GM21723 (cell line): ENCODE measurements at regions not wholly inside any gene's neighbourhood (a gene's known extent, or its start where the extent isn't known, plus 50 kb on each side); places are given as distances from the start of the nearest gene placed in this dataset.

ENCODE experiments used
- ATAC-seq: cut with Tn5 transposase; IDR thresholded peaks from one replicate; pipeline ENCODE4 v1.9.1; 2021; ENCODE audit warnings: mild to moderate bottlenecking, moderate library complexity; ENCODE audit not compliant: unreplicated experiment

DNA sequence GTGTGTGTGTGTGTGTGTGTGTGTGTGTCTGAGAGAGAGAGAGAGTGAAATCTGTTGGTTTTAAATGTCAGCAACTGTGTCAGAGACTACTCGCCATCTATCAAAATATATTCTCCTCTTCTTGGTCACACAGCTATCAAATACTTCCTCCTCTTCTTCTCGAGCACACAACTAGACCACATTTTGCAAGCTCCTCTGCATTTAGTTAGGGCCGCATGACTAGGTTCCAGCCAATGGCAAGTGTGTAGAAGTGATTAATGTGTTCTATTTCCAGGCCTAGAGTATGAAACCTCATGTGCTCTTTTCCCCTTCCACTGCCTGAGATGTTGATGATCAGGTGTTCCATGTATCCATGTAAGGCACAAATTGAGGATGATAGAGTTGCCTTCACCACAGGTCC is 278.5 kb upstream of the MARCKS start:
- no peak for ATAC-seq

DNA sequence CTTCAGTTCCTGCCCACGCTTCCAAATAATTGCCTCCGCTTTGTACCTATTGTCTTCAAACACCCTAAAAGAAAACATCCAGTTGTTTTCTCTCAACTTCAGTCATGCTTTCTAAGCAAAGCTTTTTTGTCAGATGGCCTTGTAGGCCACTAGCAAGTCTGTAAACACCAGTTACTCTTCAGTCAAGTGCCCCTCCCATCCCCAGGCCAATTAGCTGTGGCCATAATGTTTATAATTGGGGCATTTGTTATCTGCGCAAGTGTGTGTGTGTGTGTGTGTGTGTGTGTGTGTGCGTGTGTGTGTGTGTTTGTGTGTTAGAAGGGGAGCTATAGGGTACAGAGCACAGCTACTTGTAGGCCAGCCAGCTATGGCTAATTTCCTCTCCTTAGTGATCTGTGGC is 272.4 kb upstream of the MARCKS start:
- no peak for ATAC-seq

DNA sequence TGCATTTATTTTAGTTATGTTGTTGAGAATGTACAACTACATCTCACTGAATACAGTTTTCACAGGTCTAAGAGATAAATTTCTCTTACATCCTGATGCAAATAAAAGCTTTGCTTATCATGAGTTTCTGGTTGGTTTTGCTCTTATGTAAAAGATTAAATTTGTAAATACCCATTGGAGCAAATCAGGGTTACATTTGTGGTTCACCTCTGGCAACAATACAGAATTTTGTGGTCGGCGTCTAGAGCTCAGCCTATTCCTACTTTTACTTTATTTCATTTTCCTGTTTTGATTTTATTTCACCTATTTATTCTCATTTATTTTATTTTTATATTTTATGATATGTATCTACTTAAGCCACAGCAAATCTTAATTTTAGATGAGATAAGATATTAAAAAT is 271.9 kb upstream of the MARCKS start:
- no peak for ATAC-seq

- ATAC-seq: no peak
Measured at GRCh38 chr6:113586413-113587077, 270.6 kb upstream of the MARCKS start.

DNA sequence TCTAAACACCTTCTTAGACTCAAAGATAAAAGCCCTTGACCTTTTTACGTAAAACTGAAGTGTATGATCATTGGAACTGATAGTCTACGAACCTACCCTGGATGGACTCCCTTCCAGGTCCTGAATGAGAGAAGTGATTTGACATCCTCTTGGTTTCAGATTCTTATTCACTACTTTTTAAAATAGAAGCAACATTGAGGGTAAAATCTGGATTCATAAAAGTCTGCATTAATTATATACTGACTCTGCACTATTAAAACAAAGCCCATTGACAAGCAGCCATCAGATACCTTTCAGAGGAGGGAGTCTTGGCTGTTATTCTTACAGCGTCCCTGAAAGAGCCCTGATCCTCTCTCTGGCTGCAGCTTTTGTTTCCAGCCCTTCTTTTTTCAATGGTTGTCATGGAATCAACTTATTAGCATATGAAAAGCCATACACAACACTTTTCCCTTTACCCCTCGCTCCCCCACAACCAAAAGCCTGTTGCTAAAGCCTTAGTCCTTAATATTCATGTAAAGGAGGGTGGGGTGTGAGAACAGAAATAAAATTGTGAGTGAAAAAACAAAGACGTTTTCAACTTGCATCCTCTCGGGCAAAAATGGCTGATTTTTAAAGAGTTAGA is 270.0 kb upstream of the MARCKS start:
- no peak for ATAC-seq

DNA sequence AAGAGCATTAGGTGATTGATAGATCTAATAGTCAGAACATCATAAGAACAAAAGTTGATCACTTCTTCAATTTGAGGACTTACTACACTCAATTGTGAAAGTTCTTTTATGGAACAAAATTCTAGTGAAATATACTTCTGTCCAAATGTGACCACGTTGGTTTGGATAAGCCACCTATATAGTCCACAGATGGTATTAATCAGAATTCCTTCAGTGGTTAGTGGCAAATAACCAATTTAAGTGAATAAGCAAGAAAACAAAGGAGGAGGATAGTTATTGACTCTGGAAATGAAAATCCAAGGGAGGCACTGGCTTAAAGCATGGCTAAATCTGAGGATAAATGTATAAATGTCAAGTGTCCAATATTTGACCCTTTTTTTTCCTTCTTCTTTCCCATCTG is 268.5 kb upstream of the MARCKS start:
- ATAC-seq: no peak

DNA sequence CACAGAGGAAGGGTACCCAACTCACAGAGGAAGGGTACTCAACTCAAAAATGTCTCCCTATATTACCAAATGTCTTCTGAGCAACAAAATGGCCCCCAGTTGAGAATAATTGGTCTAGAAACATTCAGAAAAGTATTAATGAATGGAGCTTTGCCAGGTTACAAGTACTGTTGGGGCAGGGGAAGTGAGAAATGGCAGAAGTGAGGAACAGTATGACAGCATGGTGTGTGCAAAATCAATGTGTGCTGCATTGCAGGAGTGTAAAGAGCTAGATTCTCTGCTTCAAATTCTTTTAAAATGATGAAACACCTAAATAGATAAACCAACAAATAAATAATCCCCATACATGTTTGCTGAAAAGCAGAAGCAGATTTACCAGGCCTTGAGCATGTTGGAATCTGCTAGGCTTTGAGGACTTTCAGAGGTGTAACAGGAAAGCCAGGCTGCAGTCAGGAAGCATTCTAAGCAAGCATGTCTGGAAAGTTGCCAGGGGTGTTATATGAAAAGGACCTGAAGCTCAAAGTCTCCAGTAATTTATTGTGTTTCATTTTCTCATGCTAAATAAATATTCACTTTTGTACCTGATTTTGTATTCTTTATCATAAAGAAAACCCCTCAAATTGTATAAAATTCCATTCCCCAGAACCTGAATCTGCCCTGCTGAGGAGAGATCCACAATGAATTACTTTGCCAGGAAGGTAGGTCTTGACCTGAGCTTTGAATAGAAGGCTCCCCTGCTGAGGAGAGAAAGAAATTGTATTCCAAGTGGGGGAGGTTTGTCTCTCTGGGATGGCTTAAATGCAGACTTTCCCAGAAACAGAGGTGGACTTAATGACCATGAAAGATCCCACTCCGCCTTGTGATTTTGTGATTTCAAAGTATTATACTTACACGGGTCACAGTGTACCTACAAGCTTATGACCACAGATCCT is 265.0 kb upstream of the MARCKS start:
- peak; percentile 58 for ATAC-seq

- ATAC-seq: no peak
Measured at GRCh38 chr6:113594726-113595125, 262.4 kb upstream of the MARCKS start.

DNA sequence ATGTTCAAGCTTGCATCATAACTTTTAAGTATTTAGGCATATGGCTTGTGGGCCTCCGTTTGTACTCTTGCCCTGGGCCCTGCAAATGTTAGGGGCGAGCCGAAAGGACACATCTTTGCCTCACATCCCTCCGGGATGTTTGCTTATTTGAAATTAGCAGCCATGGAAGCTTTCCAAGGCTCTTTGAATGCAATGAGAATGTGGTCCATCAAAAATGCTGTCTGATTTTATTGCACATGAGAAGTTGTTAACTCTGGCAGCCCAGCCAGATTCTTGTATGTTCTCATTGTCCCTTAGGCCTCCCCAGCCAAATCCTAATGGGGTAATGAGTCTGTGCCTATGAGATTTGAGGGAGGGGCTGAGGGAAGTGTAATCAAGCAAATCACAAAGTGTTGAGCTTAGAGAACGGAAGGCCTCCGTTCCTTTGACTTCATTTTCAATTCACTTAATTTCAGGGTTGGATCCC is 261.2 kb upstream of the MARCKS start:
- no peak for ATAC-seq

GRCh38 chr6:113596387-113597230 is 260.5 kb upstream of the MARCKS start:
- ATAC-seq: no peak

DNA sequence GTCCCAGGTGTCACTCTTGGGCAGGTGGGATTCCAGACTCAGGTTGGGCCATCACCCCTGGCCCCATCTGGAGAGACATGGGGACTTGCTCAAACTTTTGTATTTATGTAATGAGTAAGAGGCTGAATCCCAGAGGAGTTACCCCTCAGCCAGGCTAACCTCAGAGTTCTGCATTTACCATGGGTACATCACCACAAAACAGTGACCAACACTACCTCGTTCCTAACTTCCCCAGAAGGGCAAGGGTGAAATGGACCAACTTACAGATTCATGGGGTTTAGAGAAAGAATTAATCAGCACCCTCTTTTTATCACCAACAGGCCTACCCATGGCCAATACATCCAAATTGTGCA is 259.9 kb upstream of the MARCKS start:
- no peak for ATAC-seq

- no peak for ATAC-seq
Measured at GRCh38 chr6:113598786-113599185, 258.4 kb upstream of the MARCKS start.

- ATAC-seq: no peak
Measured at GRCh38 chr6:113599444-113599843, 257.7 kb upstream of the MARCKS start.

GRCh38 chr6:113600551-113601339 is 256.4 kb upstream of the MARCKS start:
- ATAC-seq: no peak

DNA sequence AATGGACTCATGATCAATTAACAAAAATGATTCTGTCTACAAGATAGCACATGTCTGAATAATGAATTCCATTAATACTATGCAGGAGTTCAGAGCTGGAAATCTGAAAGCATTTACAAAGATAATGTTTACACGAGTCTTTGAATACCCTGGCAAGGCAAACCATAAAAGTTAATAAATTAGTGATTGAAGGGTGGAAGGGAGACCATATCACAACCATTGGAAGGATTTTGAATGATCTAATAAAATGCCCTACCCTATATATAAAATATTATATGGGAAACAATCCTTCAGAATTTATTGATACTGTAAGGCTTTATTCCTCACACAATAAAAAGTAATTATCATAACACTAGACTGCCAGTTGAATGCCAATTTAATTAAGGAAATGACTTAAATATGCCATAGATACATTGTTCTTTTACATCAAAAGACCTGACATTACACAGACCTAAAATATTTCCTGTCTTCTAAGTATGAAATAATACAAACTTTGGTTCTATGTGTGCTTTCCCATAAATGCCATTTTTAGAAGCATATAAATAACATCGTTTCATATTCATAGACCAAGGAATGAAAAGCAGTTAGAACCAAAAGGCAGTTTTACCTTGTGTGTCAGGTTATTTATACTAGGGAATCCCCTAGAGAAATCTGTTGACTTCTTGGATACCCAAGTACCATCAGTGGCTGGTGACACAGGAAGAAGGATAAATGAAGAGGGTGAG is 249.2 kb upstream of the MARCKS start:
- ATAC-seq: no peak

DNA sequence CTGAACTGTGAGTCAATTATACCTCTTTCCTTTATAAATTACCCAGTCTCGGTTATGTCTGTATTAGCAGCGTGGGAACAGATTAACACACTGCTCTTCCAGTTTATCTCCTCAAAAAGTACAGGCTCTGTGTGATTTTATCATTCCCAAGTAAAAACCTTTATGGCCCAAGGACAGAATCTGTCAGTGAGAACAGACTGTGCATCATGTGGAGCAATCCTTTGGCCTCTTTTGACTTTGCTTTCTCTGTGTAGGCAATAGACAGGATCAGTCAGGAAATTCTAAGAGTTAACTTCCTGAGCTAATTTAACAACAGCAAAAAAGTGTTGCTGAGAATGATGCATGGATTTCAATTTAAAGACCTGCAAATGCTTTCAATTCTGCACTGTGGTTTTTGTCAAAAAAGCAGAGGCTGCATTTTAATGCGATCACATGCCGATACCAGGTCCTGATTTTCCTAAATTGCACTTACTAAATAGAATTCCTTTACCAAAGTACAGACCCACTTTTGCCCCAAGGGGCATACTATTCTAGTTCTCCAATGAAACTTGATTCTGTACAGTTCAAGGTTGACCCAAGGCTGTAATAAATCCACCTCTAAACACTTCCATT is 246.7 kb upstream of the MARCKS start:
- ATAC-seq: no peak

DNA sequence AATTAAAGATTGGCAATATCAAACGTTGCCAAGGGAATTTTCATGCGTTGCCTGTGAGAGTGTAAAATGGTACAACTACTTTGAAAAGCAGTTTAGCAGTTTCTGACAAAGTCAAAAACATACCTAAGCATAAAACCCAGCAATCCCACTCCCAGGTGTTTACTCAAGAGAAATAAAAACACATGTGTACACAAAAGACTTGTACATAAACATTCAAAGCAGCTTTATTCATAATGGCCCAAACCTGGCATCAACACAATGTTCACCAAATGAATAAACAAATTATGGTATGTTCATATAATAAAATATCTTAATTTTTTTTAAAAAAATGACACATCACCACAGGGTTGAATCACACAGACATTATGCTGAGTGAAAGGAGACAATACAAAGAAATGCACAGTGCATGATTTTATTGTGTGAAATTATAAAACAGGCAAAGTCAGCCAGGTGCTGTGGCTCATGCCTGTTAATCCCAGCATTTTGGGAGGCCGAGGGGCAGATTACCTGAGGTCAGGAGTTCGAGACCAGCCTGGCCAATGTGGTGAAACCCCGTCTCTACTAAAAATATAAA is 240.4 kb upstream of the MARCKS start:
- ATAC-seq: no peak

GRCh38 chr6:113619077-113619476 is 238.1 kb upstream of the MARCKS start:
- no peak for ATAC-seq

DNA sequence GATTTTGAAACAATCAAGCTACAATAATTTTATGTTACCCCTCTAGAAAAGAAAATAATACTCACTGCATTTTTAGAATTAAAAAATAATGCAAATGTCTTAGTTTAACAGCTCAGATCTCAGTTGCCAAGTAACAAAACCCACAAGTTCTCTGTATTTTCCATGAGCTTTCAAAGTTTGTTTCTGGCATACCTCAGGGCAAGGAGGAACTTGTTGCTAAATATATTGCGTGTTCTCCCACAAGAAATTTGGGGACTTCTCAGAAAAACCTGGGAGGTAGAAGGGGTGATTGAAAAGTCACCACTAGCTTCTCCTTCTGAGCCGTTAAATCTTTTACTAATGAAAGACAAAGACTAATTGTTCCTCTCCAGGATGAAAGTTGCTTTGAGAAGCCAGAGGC is 236.8 kb upstream of the MARCKS start:
- no peak for ATAC-seq
